ENCODE measurements at regions not wholly inside any gene's neighbourhood (a gene's known extent, or its start where the extent isn't known, plus 50 kb on each side); places are given as distances from the start of the nearest gene placed in this dataset.

GRCh38 chr5:89998519-89999305 is 410.8 kb downstream of the CETN3 start:
- no peak for ATAC-seq
- no peak overlapping the region for H2AFZ ChIP-seq (ENCODE audit: low read length)
- H3K4me2 ChIP-seq (ENCODE audit: low read length), result no peak overlapping the region
- no peaks in the 10 kb centered on the region for H3K9me2 ChIP-seq (replicated peaks; ENCODE audit: low read length)
- no peaks in the 10 kb centered on the region for H3K36me3 ChIP-seq (ENCODE audit: low read depth, low read length)
- no peak overlapping the region for H3K27ac ChIP-seq (ENCODE audit: low read length)
- ChIA-PET CTCF (no interaction called here), POLR2A (ENCODE audit: unreplicated experiment) (no interaction called here)
- no peak overlapping the region for H3K9ac ChIP-seq (ENCODE audit: low read length)
- H3K4me3 ChIP-seq (ENCODE audit: low read length), result no peak overlapping the region
- intact Hi-C loops (cut with micrococcal nuclease), result no loop called here
- BruUV-seq (replicated peaks), result no TSS peak
- no peaks in the 10 kb centered on the region for H3K79me2 ChIP-seq (ENCODE audit: low read length)
- no peaks in the 10 kb centered on the region for H3K9me3 ChIP-seq (ENCODE audit: low read length)
- no peak for TF ChIP-seq CTCF (conservative IDR thresholded peaks at IDR 0.05; ENCODE audit: low read depth, low read length)
- TF ChIP-seq EZH2phosphoT487 (IDR thresholded peaks at IDR 0.05; ENCODE audit: borderline replicate concordance, low read length), result no peak
- TF ChIP-seq EZH2 (IDR thresholded peaks at IDR 0.05; ENCODE audit: low read length, unreplicated experiment), result no peak
- H3K27me3 ChIP-seq (ENCODE audit: low read length), result no peaks in the 10 kb centered on the region
- H3F3A ChIP-seq (ENCODE audit: low read length, unreplicated experiment), result no peaks in the 10 kb centered on the region
- no peaks in the 10 kb centered on the region for H4K20me1 ChIP-seq (ENCODE audit: low read length)
- no peak for DNase-seq
- no peaks in the 10 kb centered on the region for H3K4me1 ChIP-seq (ENCODE audit: insufficient read depth, low read length)

- Histone ChIP-seq H2AFZ (ENCODE audit: low read length) (no peak overlapping the region), H3K79me2 (ENCODE audit: low read length) (no peaks in the 10 kb centered on the region), H3K4me3 (ENCODE audit: low read length) (no peak overlapping the region), H3K9me3 (ENCODE audit: low read length) (no peaks in the 10 kb centered on the region), H3K4me2 (ENCODE audit: low read length) (no peak overlapping the region), H3K27me3 (ENCODE audit: low read length) (no peaks in the 10 kb centered on the region), H3K4me1 (ENCODE audit: insufficient read depth, low read length) (no peaks in the 10 kb centered on the region), H3K36me3 (ENCODE audit: low read depth, low read length) (no peaks in the 10 kb centered on the region), H3K27ac (ENCODE audit: low read length) (no peak overlapping the region), H4K20me1 (ENCODE audit: low read length) (no peaks in the 10 kb centered on the region), H3K9me2 (replicated peaks; ENCODE audit: low read length) (no peaks in the 10 kb centered on the region), H3K9ac (ENCODE audit: low read length) (no peak overlapping the region), H3F3A (ENCODE audit: low read length, unreplicated experiment) (no peaks in the 10 kb centered on the region)
- BruUV-seq (replicated peaks), result no TSS peak
- intact Hi-C loops (cut with micrococcal nuclease), result no loop called here
- POLR2A ChIA-PET (ENCODE audit: unreplicated experiment), result no interaction called here
- CTCF ChIA-PET, result no interaction called here
- no peak for DNase-seq
- TF ChIP-seq EZH2 (IDR thresholded peaks at IDR 0.05; ENCODE audit: low read length, unreplicated experiment) (no peak), EZH2phosphoT487 (IDR thresholded peaks at IDR 0.05; ENCODE audit: borderline replicate concordance, low read length) (no peak), CTCF (conservative IDR thresholded peaks at IDR 0.05; ENCODE audit: low read depth, low read length) (no peak)
- ATAC-seq, result no peak
Measured at GRCh38 chr5:89996890-89997289, 412.7 kb downstream of the CETN3 start.

GRCh38 chr5:89996335-89996734 is 413.2 kb downstream of the CETN3 start:
- intact Hi-C loops (cut with micrococcal nuclease), result no loop called here
- Histone ChIP-seq H2AFZ (ENCODE audit: low read length) (no peak overlapping the region), H3K4me3 (ENCODE audit: low read length) (no peak overlapping the region), H3K9me2 (replicated peaks; ENCODE audit: low read length) (no peaks in the 10 kb centered on the region), H3K9ac (ENCODE audit: low read length) (no peak overlapping the region), H3K36me3 (ENCODE audit: low read depth, low read length) (no peaks in the 10 kb centered on the region), H3K4me2 (ENCODE audit: low read length) (no peak overlapping the region), H3F3A (ENCODE audit: low read length, unreplicated experiment) (no peaks in the 10 kb centered on the region), H3K27ac (ENCODE audit: low read length) (no peak overlapping the region), H3K79me2 (ENCODE audit: low read length) (no peaks in the 10 kb centered on the region), H3K27me3 (ENCODE audit: low read length) (no peaks in the 10 kb centered on the region), H3K4me1 (ENCODE audit: insufficient read depth, low read length) (no peaks in the 10 kb centered on the region), H4K20me1 (ENCODE audit: low read length) (no peaks in the 10 kb centered on the region), H3K9me3 (ENCODE audit: low read length) (no peaks in the 10 kb centered on the region)
- CTCF ChIA-PET, result no interaction called here
- DNase-seq, result no peak
- no peak for ATAC-seq
- TF ChIP-seq EZH2phosphoT487 (IDR thresholded peaks at IDR 0.05; ENCODE audit: borderline replicate concordance, low read length) (no peak), EZH2 (IDR thresholded peaks at IDR 0.05; ENCODE audit: low read length, unreplicated experiment) (no peak), CTCF (conservative IDR thresholded peaks at IDR 0.05; ENCODE audit: low read depth, low read length) (no peak)
- POLR2A ChIA-PET (ENCODE audit: unreplicated experiment), result no interaction called here
- no TSS peak for BruUV-seq (replicated peaks)

Data from PC-3 (cell line).